Activated CD4-positive, alpha-beta T cell treated with anti-CD3 and anti-CD28 coated beads, Interleukin-2, amount 50 U/mL, for 4 hours (primary cell): ENCODE measurements at regions not wholly inside any gene's neighbourhood (a gene's known extent, or its start where the extent isn't known, plus 50 kb on each side); places are given as distances from the start of the nearest gene placed in this dataset.
A peak's percentile ranks its signal among the peaks of the same experiment; 100 is the strongest.
"Not testable (repeated sequence)": the region's sequence is repeated elsewhere in the genome, so short reads cannot be mapped to it uniquely, and the experiment has no call there.

ENCODE experiments used
- DNase-seq, 2 experiments: peaks; one replicate each; pipeline ENCODE4 v3.0.0-alpha.2; 2020

DNA sequence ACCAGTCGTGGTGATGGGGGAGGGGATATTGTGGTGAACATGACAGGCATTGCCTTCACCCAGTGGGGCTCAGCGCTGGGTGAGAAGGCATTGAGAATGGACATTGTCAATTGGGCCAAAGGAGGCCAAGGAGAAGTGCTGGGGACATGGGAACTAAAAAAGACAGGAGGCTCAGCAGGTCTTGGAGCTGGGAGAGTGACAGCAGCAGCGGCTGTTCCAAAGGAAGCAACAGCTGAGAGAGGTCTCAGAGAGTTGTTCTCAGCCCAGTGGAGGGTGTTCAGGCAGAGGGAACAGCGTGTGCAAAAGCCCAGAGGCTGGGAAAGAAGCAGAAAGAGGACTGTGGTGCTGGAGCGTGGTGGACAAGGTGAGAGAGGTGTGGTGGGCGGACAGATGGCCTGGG is 56.6 kb upstream of the ASNS start:
- DNase-seq = not testable (repeated sequence)

GRCh38 chr7:97927790-97928748 is 55.9 kb upstream of the ASNS start:
- peak; percentile 50 to 51 for DNase-seq
